Neural cell (in vitro differentiated cells): ENCODE measurements at regions not wholly inside any gene's neighbourhood (a gene's known extent, or its start where the extent isn't known, plus 50 kb on each side); places are given as distances from the start of the nearest gene placed in this dataset.

Experiments
- POLR2AphosphoS5 ChIP-seq: IDR thresholded peaks from 2 replicates; pipeline ENCODE4 v1.6.1; 2012
- TF ChIP-seq, protein P1 (sequence below): fragments of 450-650 bp; IDR thresholded peaks from 2 replicates; pipeline ENCODE4 v1.5.1; 2014; ENCODE audit warnings: antibody characterized with exemption, mild to moderate bottlenecking, moderate library complexity; ENCODE audit not compliant: poor library complexity, severe bottlenecking

DNA sequence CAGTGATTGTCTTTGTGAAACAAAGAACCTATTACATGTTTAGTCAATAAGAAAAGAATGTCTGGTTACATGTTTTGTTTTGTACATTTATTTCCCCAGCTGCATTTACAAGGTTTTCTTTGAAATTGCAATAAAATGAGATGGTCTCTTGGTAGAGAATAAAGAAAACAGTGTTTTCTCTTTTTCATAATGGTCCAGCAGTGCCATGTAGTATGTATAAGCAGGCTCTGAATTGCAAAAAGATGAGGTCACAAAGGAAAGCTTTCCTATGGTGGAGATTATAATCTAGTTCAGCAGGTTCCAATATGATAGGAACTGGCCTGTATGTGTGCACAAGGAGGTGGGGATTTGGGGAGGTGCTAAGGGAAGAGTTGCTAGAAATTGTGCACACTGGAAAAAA lies 1417.3 kb downstream of the STIM2 start:
- TF ChIP-seq, protein P1, sequence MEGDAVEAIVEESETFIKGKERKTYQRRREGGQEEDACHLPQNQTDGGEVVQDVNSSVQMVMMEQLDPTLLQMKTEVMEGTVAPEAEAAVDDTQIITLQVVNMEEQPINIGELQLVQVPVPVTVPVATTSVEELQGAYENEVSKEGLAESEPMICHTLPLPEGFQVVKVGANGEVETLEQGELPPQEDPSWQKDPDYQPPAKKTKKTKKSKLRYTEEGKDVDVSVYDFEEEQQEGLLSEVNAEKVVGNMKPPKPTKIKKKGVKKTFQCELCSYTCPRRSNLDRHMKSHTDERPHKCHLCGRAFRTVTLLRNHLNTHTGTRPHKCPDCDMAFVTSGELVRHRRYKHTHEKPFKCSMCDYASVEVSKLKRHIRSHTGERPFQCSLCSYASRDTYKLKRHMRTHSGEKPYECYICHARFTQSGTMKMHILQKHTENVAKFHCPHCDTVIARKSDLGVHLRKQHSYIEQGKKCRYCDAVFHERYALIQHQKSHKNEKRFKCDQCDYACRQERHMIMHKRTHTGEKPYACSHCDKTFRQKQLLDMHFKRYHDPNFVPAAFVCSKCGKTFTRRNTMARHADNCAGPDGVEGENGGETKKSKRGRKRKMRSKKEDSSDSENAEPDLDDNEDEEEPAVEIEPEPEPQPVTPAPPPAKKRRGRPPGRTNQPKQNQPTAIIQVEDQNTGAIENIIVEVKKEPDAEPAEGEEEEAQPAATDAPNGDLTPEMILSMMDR, result no peak
- no peak for TF ChIP-seq POLR2AphosphoS5
